Stimulated activated memory B cell treated with anti-CD40 and anti-IgM and Interleukin-4, amounts not matched to agents 10 μg/mL and 1 μg/mL and 100 μg/mL, for 72 hours (primary cell): ENCODE measurements at regions not wholly inside any gene's neighbourhood (a gene's known extent, or its start where the extent isn't known, plus 50 kb on each side); places are given as distances from the start of the nearest gene placed in this dataset.
"Not testable (repeated sequence)": the region's sequence is repeated elsewhere in the genome, so short reads cannot be mapped to it uniquely, and the experiment has no call there.

Experiments used
- ATAC-seq: fragments of 150-1000 bp; cut with Tn5 transposase; 2 replicates; pipeline ENCODE4 v1.10.0; 2021
- H3K27ac Mint-ChIP-seq: one replicate; pipeline ENCODE4 v1.8.0; 2022; ENCODE audit warnings: mild to moderate bottlenecking, mixed read lengths
- H3K27me3 Mint-ChIP-seq: one replicate; pipeline ENCODE4 v1.8.0; 2022; ENCODE audit warnings: mixed read lengths
- H3K36me3 Mint-ChIP-seq: one replicate; pipeline ENCODE4 v1.8.0; 2022; ENCODE audit warnings: mixed read lengths
- H3K4me1 Mint-ChIP-seq: one replicate; pipeline ENCODE4 v1.8.0; 2022; ENCODE audit warnings: mixed read lengths
- H3K4me3 Mint-ChIP-seq: one replicate; pipeline ENCODE4 v1.8.0; 2022; ENCODE audit warnings: mild to moderate bottlenecking, moderate library complexity, mixed read lengths
- H3K9me3 Mint-ChIP-seq: one replicate; pipeline ENCODE4 v1.8.0; 2022; ENCODE audit warnings: mixed read lengths

- no peaks in the 10 kb centered on the region for H3K4me1 Mint-ChIP-seq
- H3K27me3 Mint-ChIP-seq = no peaks in the 10 kb centered on the region
- peaks cover 4% of the 10 kb centered on the region for H3K9me3 Mint-ChIP-seq
- H3K4me3 Mint-ChIP-seq = no peak overlapping the region
- no peak overlapping the region for H3K27ac Mint-ChIP-seq
- no peaks in the 10 kb centered on the region for H3K36me3 Mint-ChIP-seq
- no peak for ATAC-seq
Observed at GRCh38 chr10:108064746-108065260, 900.3 kb upstream of the SORCS1 start.

GRCh38 chr10:108060246-108060645 is 895.7 kb upstream of the SORCS1 start:
- Mint-ChIP-seq H3K9me3 (peaks cover 4% of the 10 kb centered on the region), H3K4me1 (no peaks in the 10 kb centered on the region)
- ATAC-seq = no peak

GRCh38 chr10:108055506-108055905 is 891.0 kb upstream of the SORCS1 start:
- H3K9me3 Mint-ChIP-seq = peaks cover 4% of the 10 kb centered on the region
- H3K27ac Mint-ChIP-seq = no peak overlapping the region
- no peaks in the 10 kb centered on the region for H3K36me3 Mint-ChIP-seq
- H3K4me3 Mint-ChIP-seq = no peak overlapping the region
- H3K4me1 Mint-ChIP-seq = no peaks in the 10 kb centered on the region
- H3K27me3 Mint-ChIP-seq = no peaks in the 10 kb centered on the region
- ATAC-seq = no peak

More at GRCh38 chr10:108060246-108060645, 895.7 kb upstream of the SORCS1 start:
- H3K4me3 Mint-ChIP-seq = no peak overlapping the region
- H3K27me3 Mint-ChIP-seq = no peaks in the 10 kb centered on the region
- H3K27ac Mint-ChIP-seq = no peak overlapping the region
- H3K36me3 Mint-ChIP-seq = no peaks in the 10 kb centered on the region

- ATAC-seq = no peak
- Mint-ChIP-seq H3K9me3 (peaks cover 4% of the 10 kb centered on the region), H3K27me3 (no peaks in the 10 kb centered on the region), H3K4me3 (no peak overlapping the region), H3K36me3 (no peaks in the 10 kb centered on the region), H3K4me1 (no peaks in the 10 kb centered on the region), H3K27ac (no peak overlapping the region)
Observed at GRCh38 chr10:108052981-108053380, 888.5 kb upstream of the SORCS1 start.

GRCh38 chr10:108051218-108051617 is 886.7 kb upstream of the SORCS1 start:
- no peak overlapping the region for H3K27ac Mint-ChIP-seq
- H3K27me3 Mint-ChIP-seq = no peaks in the 10 kb centered on the region
- ATAC-seq = no peak
- H3K9me3 Mint-ChIP-seq = peaks cover 5% of the 10 kb centered on the region
- no peak overlapping the region for H3K4me3 Mint-ChIP-seq
- no peaks in the 10 kb centered on the region for H3K4me1 Mint-ChIP-seq
- no peaks in the 10 kb centered on the region for H3K36me3 Mint-ChIP-seq

GRCh38 chr10:108050626-108051025 is 886.1 kb upstream of the SORCS1 start:
- H3K27ac Mint-ChIP-seq = no peak overlapping the region
- H3K4me1 Mint-ChIP-seq = no peaks in the 10 kb centered on the region
- H3K4me3 Mint-ChIP-seq = no peak overlapping the region
- peaks cover 2% of the 10 kb centered on the region for H3K9me3 Mint-ChIP-seq
- H3K36me3 Mint-ChIP-seq = no peaks in the 10 kb centered on the region
- H3K27me3 Mint-ChIP-seq = no peaks in the 10 kb centered on the region
- no peak for ATAC-seq

- no peaks in the 10 kb centered on the region for H3K4me1 Mint-ChIP-seq
- no peaks in the 10 kb centered on the region for H3K27me3 Mint-ChIP-seq
- peaks cover 2% of the 10 kb centered on the region for H3K9me3 Mint-ChIP-seq
- no peak overlapping the region for H3K27ac Mint-ChIP-seq
- ATAC-seq = no peak
- H3K36me3 Mint-ChIP-seq = no peaks in the 10 kb centered on the region
- no peak overlapping the region for H3K4me3 Mint-ChIP-seq
Observed at GRCh38 chr10:108049668-108050067, 885.2 kb upstream of the SORCS1 start.

GRCh38 chr10:108048898-108049297 is 884.4 kb upstream of the SORCS1 start:
- Mint-ChIP-seq H3K27me3 (no peaks in the 10 kb centered on the region), H3K9me3 (peaks cover 2% of the 10 kb centered on the region)

GRCh38 chr10:108039821-108040584 is 875.5 kb upstream of the SORCS1 start:
- no peak for ATAC-seq
- H3K9me3 Mint-ChIP-seq = no peaks in the 10 kb centered on the region
- no peaks in the 10 kb centered on the region for H3K36me3 Mint-ChIP-seq
- no peaks in the 10 kb centered on the region for H3K4me1 Mint-ChIP-seq
- no peak overlapping the region for H3K4me3 Mint-ChIP-seq
- H3K27me3 Mint-ChIP-seq = no peaks in the 10 kb centered on the region
- no peak overlapping the region for H3K27ac Mint-ChIP-seq

More at GRCh38 chr10:108048898-108049297, 884.4 kb upstream of the SORCS1 start:
- no peak overlapping the region for H3K27ac Mint-ChIP-seq
- no peak for ATAC-seq
- H3K4me3 Mint-ChIP-seq = no peak overlapping the region
- H3K36me3 Mint-ChIP-seq = no peaks in the 10 kb centered on the region
- no peaks in the 10 kb centered on the region for H3K4me1 Mint-ChIP-seq

GRCh38 chr10:108037061-108037460 is 872.6 kb upstream of the SORCS1 start:
- Mint-ChIP-seq H3K4me3 (no peak overlapping the region), H3K9me3 (no peaks in the 10 kb centered on the region), H3K4me1 (no peaks in the 10 kb centered on the region), H3K27ac (no peak overlapping the region), H3K36me3 (no peaks in the 10 kb centered on the region), H3K27me3 (no peaks in the 10 kb centered on the region)
- no peak for ATAC-seq

- Mint-ChIP-seq H3K36me3 (no peaks in the 10 kb centered on the region), H3K27me3 (no peaks in the 10 kb centered on the region), H3K4me1 (no peaks in the 10 kb centered on the region), H3K4me3 (no peak overlapping the region), H3K27ac (no peak overlapping the region), H3K9me3 (no peaks in the 10 kb centered on the region)
- ATAC-seq = no peak
Observed at GRCh38 chr10:108036265-108036664, 871.8 kb upstream of the SORCS1 start.

GRCh38 chr10:108034829-108035228 is 870.3 kb upstream of the SORCS1 start:
- peaks cover 2% of the 10 kb centered on the region for H3K9me3 Mint-ChIP-seq
- no peaks in the 10 kb centered on the region for H3K4me1 Mint-ChIP-seq
- no peak for ATAC-seq
- H3K36me3 Mint-ChIP-seq = no peaks in the 10 kb centered on the region
- no peak overlapping the region for H3K27ac Mint-ChIP-seq
- H3K4me3 Mint-ChIP-seq = no peak overlapping the region
- no peaks in the 10 kb centered on the region for H3K27me3 Mint-ChIP-seq

GRCh38 chr10:108033518-108033917 is 869.0 kb upstream of the SORCS1 start:
- H3K36me3 Mint-ChIP-seq, H3K27ac Mint-ChIP-seq, H3K4me1 Mint-ChIP-seq, H3K4me3 Mint-ChIP-seq, ATAC-seq, H3K27me3 Mint-ChIP-seq, H3K9me3 Mint-ChIP-seq: not testable (repeated sequence)

- peaks cover 2% of the 10 kb centered on the region for H3K9me3 Mint-ChIP-seq
- no peaks in the 10 kb centered on the region for H3K36me3 Mint-ChIP-seq
- no peaks in the 10 kb centered on the region for H3K27me3 Mint-ChIP-seq
- H3K4me1 Mint-ChIP-seq = no peaks in the 10 kb centered on the region
- ATAC-seq = no peak
- H3K27ac Mint-ChIP-seq = no peak overlapping the region
- H3K4me3 Mint-ChIP-seq = no peak overlapping the region
Observed at GRCh38 chr10:108031505-108031904, 867.0 kb upstream of the SORCS1 start.

GRCh38 chr10:108014902-108015177 is 850.3 kb upstream of the SORCS1 start:
- Mint-ChIP-seq H3K4me1 (no peaks in the 10 kb centered on the region), H3K36me3 (no peaks in the 10 kb centered on the region)

GRCh38 chr10:108014145-108014901 is 849.8 kb upstream of the SORCS1 start:
- Mint-ChIP-seq H3K4me3 (no peak overlapping the region), H3K27me3 (no peaks in the 10 kb centered on the region), H3K27ac (no peak overlapping the region), H3K9me3 (peaks cover 3% of the 10 kb centered on the region), H3K36me3 (no peaks in the 10 kb centered on the region), H3K4me1 (no peaks in the 10 kb centered on the region)
- ATAC-seq = no peak

More at GRCh38 chr10:108014902-108015177, 850.3 kb upstream of the SORCS1 start:
- ATAC-seq = no peak
- H3K27me3 Mint-ChIP-seq = no peaks in the 10 kb centered on the region
- H3K27ac Mint-ChIP-seq = no peak overlapping the region
- H3K9me3 Mint-ChIP-seq = peaks cover 3% of the 10 kb centered on the region
- no peak overlapping the region for H3K4me3 Mint-ChIP-seq
